ENCODE measurements at regions not wholly inside any gene's neighbourhood (a gene's known extent, or its start where the extent isn't known, plus 50 kb on each side); places are given as distances from the start of the nearest gene placed in this dataset.
A peak's percentile ranks its signal among the peaks of the same experiment; 100 is the strongest.

DNA sequence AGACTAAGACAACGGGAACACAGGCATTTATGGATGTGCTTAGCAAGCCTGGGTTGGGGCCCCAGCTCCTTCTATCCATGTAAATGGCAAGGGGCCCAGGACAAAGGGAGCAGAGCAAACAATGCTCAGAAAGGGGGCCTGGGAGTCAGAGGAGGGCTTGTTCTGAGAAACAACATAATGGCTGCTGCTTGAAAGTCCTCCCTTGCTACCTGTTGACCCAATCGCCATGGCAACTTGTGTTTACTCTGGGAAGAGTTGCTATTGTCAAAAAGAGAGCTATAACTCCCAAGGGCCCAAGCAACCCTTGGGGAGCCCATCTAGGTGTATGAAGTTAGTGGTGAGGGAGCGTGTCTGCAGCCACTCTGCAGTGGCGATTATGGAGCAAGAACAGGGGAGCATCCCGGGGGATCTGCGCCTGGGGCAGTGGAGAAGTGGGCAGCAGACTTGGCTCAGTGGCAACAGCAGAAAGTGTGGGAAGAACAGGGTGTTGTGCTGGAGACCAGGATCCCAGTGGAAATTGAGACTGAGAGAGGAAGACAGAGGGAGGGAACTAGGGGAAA, 118.7 kb upstream of the NLRP1 start:
- no peak overlapping the region for H3K27ac Mint-ChIP-seq (ENCODE audit: unreplicated experiment)
- no peaks in the 10 kb centered on the region for H3K36me3 Mint-ChIP-seq (ENCODE audit: insufficient read depth, unreplicated experiment)
- peaks cover 62% of the 10 kb centered on the region for H3K27me3 Mint-ChIP-seq (ENCODE audit: unreplicated experiment)
- no peak for DNase-seq
- H3K9me3 Mint-ChIP-seq (ENCODE audit: low read depth, unreplicated experiment), result no peaks in the 10 kb centered on the region
- CTCF ChIA-PET, result interaction anchor here (0.6 kb wide), 1 partner anchor 16 kb away, joined by 3 read pairs; no protein-coding TSS in a partner anchor
- TF ChIP-seq, protein P1, sequence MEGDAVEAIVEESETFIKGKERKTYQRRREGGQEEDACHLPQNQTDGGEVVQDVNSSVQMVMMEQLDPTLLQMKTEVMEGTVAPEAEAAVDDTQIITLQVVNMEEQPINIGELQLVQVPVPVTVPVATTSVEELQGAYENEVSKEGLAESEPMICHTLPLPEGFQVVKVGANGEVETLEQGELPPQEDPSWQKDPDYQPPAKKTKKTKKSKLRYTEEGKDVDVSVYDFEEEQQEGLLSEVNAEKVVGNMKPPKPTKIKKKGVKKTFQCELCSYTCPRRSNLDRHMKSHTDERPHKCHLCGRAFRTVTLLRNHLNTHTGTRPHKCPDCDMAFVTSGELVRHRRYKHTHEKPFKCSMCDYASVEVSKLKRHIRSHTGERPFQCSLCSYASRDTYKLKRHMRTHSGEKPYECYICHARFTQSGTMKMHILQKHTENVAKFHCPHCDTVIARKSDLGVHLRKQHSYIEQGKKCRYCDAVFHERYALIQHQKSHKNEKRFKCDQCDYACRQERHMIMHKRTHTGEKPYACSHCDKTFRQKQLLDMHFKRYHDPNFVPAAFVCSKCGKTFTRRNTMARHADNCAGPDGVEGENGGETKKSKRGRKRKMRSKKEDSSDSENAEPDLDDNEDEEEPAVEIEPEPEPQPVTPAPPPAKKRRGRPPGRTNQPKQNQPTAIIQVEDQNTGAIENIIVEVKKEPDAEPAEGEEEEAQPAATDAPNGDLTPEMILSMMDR (IDR thresholded peaks at IDR 0.05; ENCODE audit: unreplicated experiment), result no peak
- H3K4me3 Mint-ChIP-seq (ENCODE audit: low read depth, unreplicated experiment), result no peak overlapping the region
- no TSS peak for BruUV-seq (replicated peaks)
- intact Hi-C loops (cut with micrococcal nuclease; ENCODE audit: unreplicated experiment), result no loop called here
- H3K4me1 Mint-ChIP-seq (ENCODE audit: low read depth, unreplicated experiment), result no peaks in the 10 kb centered on the region

DNA sequence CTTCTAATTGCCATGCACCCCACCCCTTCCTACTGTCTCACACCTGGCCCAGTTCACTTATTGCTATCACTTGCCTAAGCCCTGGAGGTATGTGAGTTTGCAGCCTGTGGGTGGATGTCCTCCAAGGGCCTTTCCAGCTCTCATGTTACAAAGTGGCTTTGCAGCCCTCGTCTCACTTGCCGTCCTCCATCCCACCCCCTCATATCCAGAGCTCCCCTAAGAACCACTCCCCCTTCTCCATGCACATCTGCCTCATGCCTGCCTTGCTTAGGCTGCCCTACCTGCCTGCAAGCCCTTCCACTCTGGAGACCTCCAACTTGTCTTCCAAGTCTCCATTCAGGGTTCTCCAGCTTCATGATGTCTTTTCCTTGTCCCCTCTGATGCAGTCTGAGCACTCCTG, 119.4 kb upstream of the NLRP1 start:
- intact Hi-C loops (cut with micrococcal nuclease; ENCODE audit: unreplicated experiment), result no loop called here
- no peaks in the 10 kb centered on the region for H3K36me3 Mint-ChIP-seq (ENCODE audit: insufficient read depth, unreplicated experiment)
- peaks cover 55% of the 10 kb centered on the region for H3K27me3 Mint-ChIP-seq (ENCODE audit: unreplicated experiment)
- no peaks in the 10 kb centered on the region for H3K9me3 Mint-ChIP-seq (ENCODE audit: low read depth, unreplicated experiment)
- DNase-seq, result no peak
- CTCF ChIA-PET, result no interaction called here
- no peak overlapping the region for H3K4me3 Mint-ChIP-seq (ENCODE audit: low read depth, unreplicated experiment)
- no peak overlapping the region for H3K27ac Mint-ChIP-seq (ENCODE audit: unreplicated experiment)
- TF ChIP-seq, protein P1 (IDR thresholded peaks at IDR 0.05; ENCODE audit: unreplicated experiment), result no peak
- H3K4me1 Mint-ChIP-seq (ENCODE audit: low read depth, unreplicated experiment), result no peaks in the 10 kb centered on the region
- BruUV-seq (replicated peaks), result no TSS peak

DNA sequence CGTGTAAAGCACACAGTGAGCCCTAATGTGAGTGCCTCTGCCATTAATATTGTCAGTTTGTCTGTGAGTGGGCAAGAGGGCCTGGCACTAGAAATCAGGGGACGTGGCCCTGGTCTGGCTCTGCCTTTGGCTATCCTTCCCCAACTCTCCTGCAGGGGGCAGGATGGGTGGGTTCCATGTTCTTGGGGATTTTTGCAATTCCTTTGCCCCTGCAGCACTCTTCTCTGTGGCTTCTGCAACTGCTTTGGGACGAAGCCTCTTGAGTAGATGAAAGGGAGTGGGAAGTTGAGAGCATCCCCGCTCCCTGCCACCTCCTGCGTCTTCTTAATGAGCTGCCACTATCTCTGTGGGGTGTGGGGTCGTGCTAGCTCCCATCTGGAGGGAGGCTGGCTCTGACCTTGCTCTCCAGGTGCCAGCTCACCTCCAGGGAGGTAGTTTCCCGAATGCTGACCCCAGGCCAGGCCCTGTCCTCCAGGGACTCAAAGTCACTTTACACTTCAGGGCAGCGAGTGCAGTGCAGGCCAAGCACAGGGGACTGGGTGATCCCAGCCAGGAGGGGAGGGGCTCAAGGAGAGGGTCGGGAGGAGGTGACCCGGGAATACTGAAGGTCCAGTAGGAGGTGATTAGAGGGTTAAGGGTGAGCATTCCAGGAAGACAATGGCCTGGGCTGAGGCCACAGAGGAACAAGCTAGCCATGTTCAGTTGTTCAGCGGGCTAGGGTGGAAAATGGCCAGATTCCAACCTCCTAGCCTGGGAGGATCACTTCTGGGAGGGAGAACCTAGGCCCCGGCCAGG, 121.0 kb upstream of the NLRP1 start:
- DNase-seq, result peak; percentile 9
- no TSS peak for BruUV-seq (replicated peaks)
- Mint-ChIP-seq H3K9me3 (ENCODE audit: low read depth, unreplicated experiment) (no peaks in the 10 kb centered on the region), H3K4me3 (ENCODE audit: low read depth, unreplicated experiment) (no peak overlapping the region), H3K27me3 (ENCODE audit: unreplicated experiment) (peaks cover 49% of the 10 kb centered on the region), H3K36me3 (ENCODE audit: insufficient read depth, unreplicated experiment) (no peaks in the 10 kb centered on the region), H3K27ac (ENCODE audit: unreplicated experiment) (no peak overlapping the region), H3K4me1 (ENCODE audit: low read depth, unreplicated experiment) (no peaks in the 10 kb centered on the region)
- TF ChIP-seq, protein P1 (IDR thresholded peaks at IDR 0.05; ENCODE audit: unreplicated experiment), result no peak
- CTCF ChIA-PET, result no interaction called here
- intact Hi-C loops (cut with micrococcal nuclease; ENCODE audit: unreplicated experiment), result no loop called here

DNA sequence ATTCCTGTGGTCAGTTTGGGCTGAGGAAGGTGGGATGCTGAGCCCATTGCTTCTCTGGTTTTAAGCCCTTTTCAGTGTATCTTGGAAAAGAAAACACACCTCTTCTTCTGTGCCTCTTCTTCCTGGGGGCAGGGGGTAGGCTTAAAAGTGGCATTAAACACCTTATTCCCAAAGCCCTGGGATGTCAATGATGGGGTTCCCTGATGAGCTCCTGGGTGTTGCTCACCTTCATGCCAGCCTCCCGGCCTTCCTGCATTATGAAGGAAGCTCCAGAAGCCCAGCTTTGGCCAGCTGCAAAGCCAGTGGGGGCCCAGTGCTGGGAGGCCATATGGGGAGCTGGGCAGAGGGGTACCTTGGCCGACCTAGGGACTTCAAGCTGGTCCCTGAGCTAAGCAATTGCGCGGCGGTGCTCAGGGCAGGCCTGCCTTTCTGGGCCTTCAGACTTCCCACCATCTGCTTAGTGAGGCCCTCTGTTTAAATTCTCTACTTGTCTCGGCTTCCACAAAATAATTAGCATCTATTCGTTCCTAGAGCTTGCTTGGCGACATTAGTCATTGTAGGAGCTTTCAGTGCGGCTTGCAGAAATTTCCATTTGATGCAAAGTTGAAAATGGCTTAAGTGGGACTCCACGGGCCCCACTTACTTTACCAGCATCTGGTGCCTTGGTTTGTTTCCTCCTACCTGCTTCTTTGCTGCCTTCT, 121.7 kb upstream of the NLRP1 start:
- Mint-ChIP-seq H3K9me3 (ENCODE audit: low read depth, unreplicated experiment) (no peaks in the 10 kb centered on the region), H3K36me3 (ENCODE audit: insufficient read depth, unreplicated experiment) (no peaks in the 10 kb centered on the region), H3K4me3 (ENCODE audit: low read depth, unreplicated experiment) (no peak overlapping the region), H3K27ac (ENCODE audit: unreplicated experiment) (no peak overlapping the region), H3K27me3 (ENCODE audit: unreplicated experiment) (peaks cover 49% of the 10 kb centered on the region), H3K4me1 (ENCODE audit: low read depth, unreplicated experiment) (no peaks in the 10 kb centered on the region)
- TF ChIP-seq, protein P1 (IDR thresholded peaks at IDR 0.05; ENCODE audit: unreplicated experiment), result no peak
- CTCF ChIA-PET, result no interaction called here
- intact Hi-C loops (cut with micrococcal nuclease; ENCODE audit: unreplicated experiment), result loop anchor here (2.0 kb wide), 1 partner anchor 119 kb away; no protein-coding TSS in a partner anchor
- no peak for DNase-seq
- no TSS peak for BruUV-seq (replicated peaks)
